ENCODE measurements at regions not wholly inside any gene's neighbourhood (a gene's known extent, or its start where the extent isn't known, plus 50 kb on each side); places are given as distances from the start of the nearest gene placed in this dataset.

DNA sequence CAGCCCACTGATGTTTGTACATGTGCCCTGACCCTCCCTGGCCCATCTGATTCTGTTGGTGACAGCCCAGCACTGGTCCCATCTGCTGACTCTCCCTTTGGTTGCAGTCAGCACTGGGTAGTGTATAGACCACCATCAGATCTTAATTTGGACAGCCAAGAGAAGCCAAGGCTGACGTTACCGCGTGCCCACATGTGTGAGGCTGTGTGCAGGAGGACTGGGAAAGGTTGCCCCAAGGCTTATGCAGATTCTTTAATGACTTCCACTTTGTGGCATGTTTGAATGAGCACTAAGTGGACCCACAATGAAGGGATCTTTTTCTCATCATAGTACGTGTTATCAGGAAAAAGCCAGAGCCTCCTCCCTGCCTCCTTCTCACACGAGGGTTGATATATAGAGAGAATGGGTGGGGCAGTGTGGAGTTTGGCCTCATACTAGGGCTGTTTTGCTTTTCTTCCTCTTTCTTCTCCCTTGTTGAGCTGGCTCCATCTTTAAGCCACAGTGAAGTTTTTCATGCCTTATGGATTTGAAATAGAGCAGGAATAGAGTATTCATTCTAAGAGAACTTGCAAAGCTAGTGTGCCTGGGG lies 93.5 kb downstream of the NAV1 start:
- no peak for DNase-seq (ENCODE audit: low read depth in 1 of 2, low spot score in 1 of 2)
- Histone ChIP-seq H3K4me3 (replicated peaks; ENCODE audit: insufficient read depth, low read length) (no peak overlapping the region), H3K27ac (replicated peaks) (no peak overlapping the region), H3K27me3 (ENCODE audit: insufficient read depth, poor library complexity, severe bottlenecking) (no peaks in the 10 kb centered on the region)
- TF ChIP-seq POLR2AphosphoS5 (IDR thresholded peaks at IDR 0.05; ENCODE audit: low read depth), result no peak
- TF ChIP-seq, protein P1, sequence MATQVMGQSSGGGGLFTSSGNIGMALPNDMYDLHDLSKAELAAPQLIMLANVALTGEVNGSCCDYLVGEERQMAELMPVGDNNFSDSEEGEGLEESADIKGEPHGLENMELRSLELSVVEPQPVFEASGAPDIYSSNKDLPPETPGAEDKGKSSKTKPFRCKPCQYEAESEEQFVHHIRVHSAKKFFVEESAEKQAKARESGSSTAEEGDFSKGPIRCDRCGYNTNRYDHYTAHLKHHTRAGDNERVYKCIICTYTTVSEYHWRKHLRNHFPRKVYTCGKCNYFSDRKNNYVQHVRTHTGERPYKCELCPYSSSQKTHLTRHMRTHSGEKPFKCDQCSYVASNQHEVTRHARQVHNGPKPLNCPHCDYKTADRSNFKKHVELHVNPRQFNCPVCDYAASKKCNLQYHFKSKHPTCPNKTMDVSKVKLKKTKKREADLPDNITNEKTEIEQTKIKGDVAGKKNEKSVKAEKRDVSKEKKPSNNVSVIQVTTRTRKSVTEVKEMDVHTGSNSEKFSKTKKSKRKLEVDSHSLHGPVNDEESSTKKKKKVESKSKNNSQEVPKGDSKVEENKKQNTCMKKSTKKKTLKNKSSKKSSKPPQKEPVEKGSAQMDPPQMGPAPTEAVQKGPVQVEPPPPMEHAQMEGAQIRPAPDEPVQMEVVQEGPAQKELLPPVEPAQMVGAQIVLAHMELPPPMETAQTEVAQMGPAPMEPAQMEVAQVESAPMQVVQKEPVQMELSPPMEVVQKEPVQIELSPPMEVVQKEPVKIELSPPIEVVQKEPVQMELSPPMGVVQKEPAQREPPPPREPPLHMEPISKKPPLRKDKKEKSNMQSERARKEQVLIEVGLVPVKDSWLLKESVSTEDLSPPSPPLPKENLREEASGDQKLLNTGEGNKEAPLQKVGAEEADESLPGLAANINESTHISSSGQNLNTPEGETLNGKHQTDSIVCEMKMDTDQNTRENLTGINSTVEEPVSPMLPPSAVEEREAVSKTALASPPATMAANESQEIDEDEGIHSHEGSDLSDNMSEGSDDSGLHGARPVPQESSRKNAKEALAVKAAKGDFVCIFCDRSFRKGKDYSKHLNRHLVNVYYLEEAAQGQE (IDR thresholded peaks at IDR 0.05; ENCODE audit: insufficient replicate concordance, low read depth), result no peak
- TF ChIP-seq, protein P2, sequence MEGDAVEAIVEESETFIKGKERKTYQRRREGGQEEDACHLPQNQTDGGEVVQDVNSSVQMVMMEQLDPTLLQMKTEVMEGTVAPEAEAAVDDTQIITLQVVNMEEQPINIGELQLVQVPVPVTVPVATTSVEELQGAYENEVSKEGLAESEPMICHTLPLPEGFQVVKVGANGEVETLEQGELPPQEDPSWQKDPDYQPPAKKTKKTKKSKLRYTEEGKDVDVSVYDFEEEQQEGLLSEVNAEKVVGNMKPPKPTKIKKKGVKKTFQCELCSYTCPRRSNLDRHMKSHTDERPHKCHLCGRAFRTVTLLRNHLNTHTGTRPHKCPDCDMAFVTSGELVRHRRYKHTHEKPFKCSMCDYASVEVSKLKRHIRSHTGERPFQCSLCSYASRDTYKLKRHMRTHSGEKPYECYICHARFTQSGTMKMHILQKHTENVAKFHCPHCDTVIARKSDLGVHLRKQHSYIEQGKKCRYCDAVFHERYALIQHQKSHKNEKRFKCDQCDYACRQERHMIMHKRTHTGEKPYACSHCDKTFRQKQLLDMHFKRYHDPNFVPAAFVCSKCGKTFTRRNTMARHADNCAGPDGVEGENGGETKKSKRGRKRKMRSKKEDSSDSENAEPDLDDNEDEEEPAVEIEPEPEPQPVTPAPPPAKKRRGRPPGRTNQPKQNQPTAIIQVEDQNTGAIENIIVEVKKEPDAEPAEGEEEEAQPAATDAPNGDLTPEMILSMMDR (IDR thresholded peaks at IDR 0.05; ENCODE audit: insufficient read depth, low read length), result no peak

DNA sequence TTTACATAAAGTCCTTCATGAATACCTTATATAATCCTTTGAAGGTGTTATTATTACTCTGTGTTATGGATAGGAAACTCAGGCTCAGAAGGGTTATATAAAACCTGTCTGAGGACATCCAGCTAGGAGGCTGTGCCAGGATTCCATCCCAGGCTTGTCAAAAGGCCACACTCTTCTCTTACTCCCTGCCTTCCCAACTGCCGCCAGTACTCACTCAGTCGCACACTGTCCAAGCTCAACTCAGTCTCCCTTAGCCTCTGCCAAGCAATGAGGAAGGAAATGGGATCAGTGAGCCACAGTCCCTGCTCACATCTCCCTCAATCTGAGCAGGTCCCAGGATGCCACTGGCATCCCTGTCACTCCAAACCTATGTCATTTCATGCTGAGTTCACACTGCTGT lies 94.4 kb downstream of the NAV1 start:
- Histone ChIP-seq H3K27me3 (ENCODE audit: insufficient read depth, poor library complexity, severe bottlenecking) (no peaks in the 10 kb centered on the region), H3K27ac (replicated peaks) (no peak overlapping the region), H3K4me3 (replicated peaks; ENCODE audit: insufficient read depth, low read length) (no peak overlapping the region)
- TF ChIP-seq POLR2AphosphoS5 (IDR thresholded peaks at IDR 0.05; ENCODE audit: low read depth) (no peak), SPI1 (IDR thresholded peaks at IDR 0.05; ENCODE audit: borderline replicate concordance, low read depth) (no peak), GABPA (IDR thresholded peaks at IDR 0.05; ENCODE audit: low read depth) (no peak)
- TF ChIP-seq, protein P1 (IDR thresholded peaks at IDR 0.05; ENCODE audit: insufficient replicate concordance, low read depth), result no peak
- TF ChIP-seq, protein P2 (IDR thresholded peaks at IDR 0.05; ENCODE audit: insufficient read depth, low read length), result no peak
- DNase-seq (ENCODE audit: low read depth in 1 of 2, low spot score in 1 of 2), result no peak

DNA sequence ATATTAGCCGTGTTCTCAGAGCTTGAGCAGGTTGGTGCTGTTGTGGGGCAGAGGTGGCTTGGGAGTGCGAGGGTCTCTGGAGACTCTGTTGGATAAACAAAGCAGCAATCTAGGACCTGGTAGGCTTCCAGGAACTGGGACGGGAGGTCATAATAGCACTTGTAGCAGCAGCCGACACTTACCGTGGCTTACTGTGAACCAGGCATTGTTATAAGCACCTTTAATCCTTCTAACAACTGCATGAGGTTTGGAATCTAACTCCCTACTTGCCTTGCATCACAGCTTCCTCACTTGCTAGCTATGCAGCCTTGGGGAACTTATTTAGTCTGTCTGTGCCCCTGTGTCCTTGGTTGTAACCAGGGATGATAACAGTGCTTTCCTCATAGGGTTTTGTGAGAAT lies 94.9 kb downstream of the NAV1 start:
- Histone ChIP-seq H3K4me3 (replicated peaks; ENCODE audit: insufficient read depth, low read length) (no peak overlapping the region), H3K27me3 (ENCODE audit: insufficient read depth, poor library complexity, severe bottlenecking) (no peaks in the 10 kb centered on the region), H3K27ac (replicated peaks) (no peak overlapping the region)
- TF ChIP-seq SPI1 (IDR thresholded peaks at IDR 0.05; ENCODE audit: borderline replicate concordance, low read depth), result no peak
- TF ChIP-seq GABPA (IDR thresholded peaks at IDR 0.05; ENCODE audit: low read depth), result no peak
- no peak for TF ChIP-seq POLR2AphosphoS5 (IDR thresholded peaks at IDR 0.05; ENCODE audit: low read depth)
- TF ChIP-seq, protein P2 (IDR thresholded peaks at IDR 0.05; ENCODE audit: insufficient read depth, low read length), result no peak
- DNase-seq (ENCODE audit: low read depth in 1 of 2, low spot score in 1 of 2), result no peak

DNA sequence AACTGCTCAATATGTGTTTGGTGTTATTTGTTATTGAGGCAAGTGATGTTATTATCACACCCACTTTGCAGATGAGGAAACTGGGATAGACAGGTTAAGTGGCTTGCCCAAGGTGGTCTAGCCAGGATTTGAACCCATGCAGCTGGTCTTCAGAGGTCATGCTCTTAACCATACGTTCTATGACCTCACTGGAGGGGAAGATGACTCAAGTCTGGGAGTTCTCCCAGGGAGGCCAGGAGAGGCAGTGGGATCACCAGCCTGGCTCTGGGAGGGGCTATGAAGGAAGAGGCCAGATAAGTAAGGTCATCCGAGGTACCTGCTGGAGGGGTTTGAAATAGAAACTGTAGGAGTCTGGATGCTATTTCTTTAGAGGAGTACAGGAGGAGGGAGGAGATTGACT lies 95.3 kb downstream of the NAV1 start:
- no peak overlapping the region for H3K27ac ChIP-seq (replicated peaks)
- no peak overlapping the region for H3K4me3 ChIP-seq (replicated peaks; ENCODE audit: insufficient read depth, low read length)
- DNase-seq (ENCODE audit: low read depth in 1 of 2, low spot score in 1 of 2), result no peak
- no peaks in the 10 kb centered on the region for H3K27me3 ChIP-seq (ENCODE audit: insufficient read depth, poor library complexity, severe bottlenecking)
- TF ChIP-seq POLR2AphosphoS5 (IDR thresholded peaks at IDR 0.05; ENCODE audit: low read depth), result no peak
- TF ChIP-seq, protein P1 (IDR thresholded peaks at IDR 0.05; ENCODE audit: insufficient replicate concordance, low read depth), result no peak
- TF ChIP-seq SPI1 (IDR thresholded peaks at IDR 0.05; ENCODE audit: borderline replicate concordance, low read depth), result no peak
- TF ChIP-seq, protein P2 (IDR thresholded peaks at IDR 0.05; ENCODE audit: insufficient read depth, low read length), result no peak
- TF ChIP-seq GABPA (IDR thresholded peaks at IDR 0.05; ENCODE audit: low read depth), result no peak

Data from HL-60 (cell line).